Activated T-cell treated with anti-CD3 and anti-CD28 coated beads, Interleukin-2, amount 50 U/mL, for 4 hours (primary cell): ENCODE measurements at regions not wholly inside any gene's neighbourhood (a gene's known extent, or its start where the extent isn't known, plus 50 kb on each side); places are given as distances from the start of the nearest gene placed in this dataset.
"Not testable (repeated sequence)": the region's sequence is repeated elsewhere in the genome, so short reads cannot be mapped to it uniquely, and the experiment has no call there.

Experiments used
- ATAC-seq, 2 donors: fragments of 200-7000 bp; cut with Tn5 transposase; one replicate each; pipeline ENCODE4 v1.10.0; 2021
- DNase-seq: peaks from one replicate; pipeline ENCODE4 v3.0.0-alpha.2; 2020
- H3K27me3 Mint-ChIP-seq: one replicate; pipeline ENCODE4 v1.8.0; 2021; ENCODE audit warnings: low read depth, mixed read lengths
- H3K36me3 Mint-ChIP-seq: one replicate; pipeline ENCODE4 v1.8.0; 2022; ENCODE audit warnings: mixed read lengths; ENCODE audit not compliant: insufficient read depth
- H3K4me1 Mint-ChIP-seq: one replicate; pipeline ENCODE4 v1.8.0; 2021; ENCODE audit warnings: low read depth, mixed read lengths
- H3K4me3 Mint-ChIP-seq: one replicate; pipeline ENCODE4 v1.8.0; 2021; ENCODE audit warnings: mild to moderate bottlenecking, moderate library complexity, mixed read lengths
- H3K9me3 Mint-ChIP-seq: one replicate; pipeline ENCODE4 v1.8.0; 2021; ENCODE audit warnings: mixed read lengths

GRCh38 chr3:21919383-21919782 is 168.4 kb upstream of the ZNF385D start:
- no peaks in the 10 kb centered on the region for H3K27me3 Mint-ChIP-seq
- no peaks in the 10 kb centered on the region for H3K4me1 Mint-ChIP-seq
- DNase-seq (no peak), ATAC-seq (no peak)
- H3K9me3 Mint-ChIP-seq, result peaks cover 6% of the 10 kb centered on the region
- no peaks in the 10 kb centered on the region for H3K36me3 Mint-ChIP-seq
- no peak overlapping the region for H3K4me3 Mint-ChIP-seq

GRCh38 chr3:21920421-21920861 is 169.4 kb upstream of the ZNF385D start:
- H3K4me1 Mint-ChIP-seq, result no peaks in the 10 kb centered on the region
- DNase-seq (no peak), ATAC-seq (no peak)
- no peak overlapping the region for H3K4me3 Mint-ChIP-seq
- no peaks in the 10 kb centered on the region for H3K27me3 Mint-ChIP-seq
- H3K36me3 Mint-ChIP-seq, result no peaks in the 10 kb centered on the region
- peaks cover 7% of the 10 kb centered on the region for H3K9me3 Mint-ChIP-seq

GRCh38 chr3:21923156-21923555 is 172.1 kb upstream of the ZNF385D start:
- ATAC-seq, H3K9me3 Mint-ChIP-seq, H3K27me3 Mint-ChIP-seq, DNase-seq, H3K4me1 Mint-ChIP-seq, H3K4me3 Mint-ChIP-seq, H3K36me3 Mint-ChIP-seq: not testable (repeated sequence)

- Mint-ChIP-seq H3K4me3 (no peak overlapping the region), H3K9me3 (peaks cover 6% of the 10 kb centered on the region), H3K36me3 (no peaks in the 10 kb centered on the region), H3K27me3 (no peaks in the 10 kb centered on the region), H3K4me1 (no peaks in the 10 kb centered on the region)
- no peak for DNase-seq
- no peak for ATAC-seq
Measured at GRCh38 chr3:21927261-21927660, 176.3 kb upstream of the ZNF385D start.

GRCh38 chr3:21934591-21934990 is 183.6 kb upstream of the ZNF385D start:
- H3K36me3 Mint-ChIP-seq, result no peaks in the 10 kb centered on the region

GRCh38 chr3:21936207-21936606 is 185.2 kb upstream of the ZNF385D start:
- no peaks in the 10 kb centered on the region for H3K27me3 Mint-ChIP-seq
- no peak for ATAC-seq
- no peaks in the 10 kb centered on the region for H3K4me1 Mint-ChIP-seq
- DNase-seq, result no peak
- H3K36me3 Mint-ChIP-seq, result no peaks in the 10 kb centered on the region
- H3K9me3 Mint-ChIP-seq, result peaks cover 13% of the 10 kb centered on the region
- H3K4me3 Mint-ChIP-seq, result no peak overlapping the region

More at GRCh38 chr3:21934591-21934990, 183.6 kb upstream of the ZNF385D start:
- DNase-seq (no peak), ATAC-seq (no peak)
- H3K9me3 Mint-ChIP-seq, result peaks cover 11% of the 10 kb centered on the region
- no peak overlapping the region for H3K4me3 Mint-ChIP-seq
- no peaks in the 10 kb centered on the region for H3K27me3 Mint-ChIP-seq
- no peaks in the 10 kb centered on the region for H3K4me1 Mint-ChIP-seq

- Mint-ChIP-seq H3K4me1 (no peaks in the 10 kb centered on the region), H3K27me3 (no peaks in the 10 kb centered on the region), H3K36me3 (no peaks in the 10 kb centered on the region), H3K4me3 (no peak overlapping the region), H3K9me3 (peaks cover 13% of the 10 kb centered on the region)
- ATAC-seq, result no peak
- no peak for DNase-seq
Measured at GRCh38 chr3:21938267-21938681, 187.3 kb upstream of the ZNF385D start.

GRCh38 chr3:21942328-21942727 is 191.3 kb upstream of the ZNF385D start:
- ATAC-seq (no peak), DNase-seq (no peak)
- Mint-ChIP-seq H3K4me3 (no peak overlapping the region), H3K9me3 (peaks cover 13% of the 10 kb centered on the region), H3K4me1 (no peaks in the 10 kb centered on the region), H3K36me3 (no peaks in the 10 kb centered on the region), H3K27me3 (no peaks in the 10 kb centered on the region)

- H3K4me3 Mint-ChIP-seq, result no peak overlapping the region
- H3K4me1 Mint-ChIP-seq, result no peaks in the 10 kb centered on the region
- H3K27me3 Mint-ChIP-seq, result no peaks in the 10 kb centered on the region
- no peak for ATAC-seq
- H3K36me3 Mint-ChIP-seq, result no peaks in the 10 kb centered on the region
- H3K9me3 Mint-ChIP-seq, result peaks cover 3% of the 10 kb centered on the region
- DNase-seq, result no peak
Measured at GRCh38 chr3:21944251-21944650, 193.2 kb upstream of the ZNF385D start.

- DNase-seq, result no peak
- H3K36me3 Mint-ChIP-seq, result no peaks in the 10 kb centered on the region
- no peak overlapping the region for H3K4me3 Mint-ChIP-seq
- no peaks in the 10 kb centered on the region for H3K27me3 Mint-ChIP-seq
- ATAC-seq, result no peak
- no peaks in the 10 kb centered on the region for H3K4me1 Mint-ChIP-seq
- H3K9me3 Mint-ChIP-seq, result peaks cover 16% of the 10 kb centered on the region
Measured at GRCh38 chr3:21952856-21953255, 201.8 kb upstream of the ZNF385D start.

GRCh38 chr3:21954709-21955108 is 203.7 kb upstream of the ZNF385D start:
- Mint-ChIP-seq H3K9me3 (peaks cover 16% of the 10 kb centered on the region), H3K36me3 (no peaks in the 10 kb centered on the region), H3K4me3 (no peak overlapping the region), H3K27me3 (no peaks in the 10 kb centered on the region), H3K4me1 (no peaks in the 10 kb centered on the region)
- no peak for ATAC-seq
- no peak for DNase-seq

- DNase-seq (no peak), ATAC-seq (no peak)
- Mint-ChIP-seq H3K4me3 (no peak overlapping the region), H3K4me1 (no peaks in the 10 kb centered on the region), H3K9me3 (peaks cover 12% of the 10 kb centered on the region), H3K36me3 (no peaks in the 10 kb centered on the region), H3K27me3 (no peaks in the 10 kb centered on the region)
Measured at GRCh38 chr3:21955406-21955805, 204.4 kb upstream of the ZNF385D start.

- no peak for DNase-seq
- no peak overlapping the region for H3K4me3 Mint-ChIP-seq
- no peak for ATAC-seq
- H3K4me1 Mint-ChIP-seq, result no peaks in the 10 kb centered on the region
- no peaks in the 10 kb centered on the region for H3K36me3 Mint-ChIP-seq
- H3K27me3 Mint-ChIP-seq, result no peaks in the 10 kb centered on the region
- peaks cover 12% of the 10 kb centered on the region for H3K9me3 Mint-ChIP-seq
Measured at GRCh38 chr3:21960033-21960432, 209.0 kb upstream of the ZNF385D start.

GRCh38 chr3:21962456-21962855 is 211.4 kb upstream of the ZNF385D start:
- no peaks in the 10 kb centered on the region for H3K4me1 Mint-ChIP-seq
- H3K36me3 Mint-ChIP-seq, result no peaks in the 10 kb centered on the region
- H3K9me3 Mint-ChIP-seq, result peaks cover 7% of the 10 kb centered on the region
- ATAC-seq (no peak), DNase-seq (no peak)
- H3K4me3 Mint-ChIP-seq, result no peak overlapping the region
- no peaks in the 10 kb centered on the region for H3K27me3 Mint-ChIP-seq

GRCh38 chr3:21966457-21966856 is 215.4 kb upstream of the ZNF385D start:
- not testable (repeated sequence) for H3K4me1 Mint-ChIP-seq, H3K9me3 Mint-ChIP-seq, H3K4me3 Mint-ChIP-seq, H3K27me3 Mint-ChIP-seq, H3K36me3 Mint-ChIP-seq, ATAC-seq, DNase-seq

GRCh38 chr3:21979706-21980105 is 228.7 kb upstream of the ZNF385D start:
- DNase-seq, result no peak
- no peaks in the 10 kb centered on the region for H3K36me3 Mint-ChIP-seq
- no peaks in the 10 kb centered on the region for H3K4me1 Mint-ChIP-seq
- no peak for ATAC-seq
- peaks cover 13% of the 10 kb centered on the region for H3K9me3 Mint-ChIP-seq
- no peak overlapping the region for H3K4me3 Mint-ChIP-seq
- H3K27me3 Mint-ChIP-seq, result no peaks in the 10 kb centered on the region
